ENCODE measurements at regions not wholly inside any gene's neighbourhood (a gene's known extent, or its start where the extent isn't known, plus 50 kb on each side); places are given as distances from the start of the nearest gene placed in this dataset.

GRCh38 chr10:112898540-112899390 lies 51.3 kb upstream of the TCF7L2 start:
- TF ChIP-seq POLR2A (IDR thresholded peaks at IDR 0.05) (no peak), CTCF (IDR thresholded peaks at IDR 0.05) (no peak)
